GM06990 (cell line): ENCODE measurements at regions not wholly inside any gene's neighbourhood (a gene's known extent, or its start where the extent isn't known, plus 50 kb on each side); places are given as distances from the start of the nearest gene placed in this dataset.

Experiments
- DNase-seq: peaks from one replicate; pipeline ENCODE4 v3.0.0-alpha.2; 2011; ENCODE audit not compliant: insufficient read length; ENCODE audit errors: extremely low read depth
- H3K27me3 ChIP-seq: replicated peaks from 2 replicates; pipeline ENCODE4 v1.6.0; 2011; ENCODE audit warnings: low read length; ENCODE audit not compliant: control insufficient read depth, insufficient read depth
- H3K36me3 ChIP-seq: 2 replicates; pipeline ENCODE4 v1.5.1; 2011; ENCODE audit warnings: low read length; ENCODE audit not compliant: control insufficient read depth, insufficient read depth
- H3K4me3 ChIP-seq: replicated peaks from 2 replicates; pipeline ENCODE4 v1.5.1; 2011; ENCODE audit warnings: low read depth, mild to moderate bottlenecking, control low read depth, low read length
- TF ChIP-seq, protein P1 (sequence below): IDR thresholded peaks from 2 replicates; pipeline ENCODE4 v1.5.1; 2011; ENCODE audit warnings: low read length, control low read depth, mild to moderate bottlenecking, inconsistent platforms; ENCODE audit not compliant: insufficient read depth, poor library complexity, severe bottlenecking

DNA sequence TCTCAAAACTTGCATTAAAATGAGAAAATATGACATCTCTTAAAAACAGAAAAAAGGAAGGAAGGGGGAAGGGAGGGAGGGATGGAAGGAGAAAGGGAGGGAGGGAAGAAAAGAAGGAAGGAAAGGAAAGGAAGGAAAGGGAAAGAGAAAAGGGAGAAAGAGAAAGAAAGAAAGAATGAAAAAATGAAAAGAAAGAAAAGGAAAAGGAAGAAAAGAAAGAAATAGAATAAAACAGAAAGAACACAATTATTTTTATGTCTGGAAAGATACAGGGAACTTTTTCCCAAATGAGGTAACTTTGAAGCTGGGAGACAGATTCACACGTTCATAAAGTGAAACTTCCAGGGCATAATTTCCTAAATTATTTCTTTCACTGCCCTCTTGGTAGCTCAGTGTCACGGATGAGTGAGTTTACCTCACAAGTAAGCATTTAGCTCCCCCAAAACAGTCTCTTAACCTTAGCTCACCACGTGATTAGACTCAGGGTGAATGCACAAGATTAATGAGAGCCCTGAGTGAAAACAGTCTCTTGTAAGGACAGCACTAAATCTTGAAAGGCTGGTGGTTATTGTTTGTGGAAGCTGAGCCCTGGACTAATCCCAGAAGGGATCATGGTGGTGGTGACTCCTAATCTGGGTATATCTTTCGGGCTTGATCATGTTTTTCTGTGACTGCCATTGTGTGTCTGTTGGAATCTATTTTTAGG is 74.1 kb upstream of the HDAC9 start:
- Histone ChIP-seq H3K36me3 (no peaks in the 10 kb centered on the region), H3K27me3 (no peaks in the 10 kb centered on the region), H3K4me3 (no peak overlapping the region)
- peak; percentile 22 for DNase-seq
- TF ChIP-seq, protein P1, sequence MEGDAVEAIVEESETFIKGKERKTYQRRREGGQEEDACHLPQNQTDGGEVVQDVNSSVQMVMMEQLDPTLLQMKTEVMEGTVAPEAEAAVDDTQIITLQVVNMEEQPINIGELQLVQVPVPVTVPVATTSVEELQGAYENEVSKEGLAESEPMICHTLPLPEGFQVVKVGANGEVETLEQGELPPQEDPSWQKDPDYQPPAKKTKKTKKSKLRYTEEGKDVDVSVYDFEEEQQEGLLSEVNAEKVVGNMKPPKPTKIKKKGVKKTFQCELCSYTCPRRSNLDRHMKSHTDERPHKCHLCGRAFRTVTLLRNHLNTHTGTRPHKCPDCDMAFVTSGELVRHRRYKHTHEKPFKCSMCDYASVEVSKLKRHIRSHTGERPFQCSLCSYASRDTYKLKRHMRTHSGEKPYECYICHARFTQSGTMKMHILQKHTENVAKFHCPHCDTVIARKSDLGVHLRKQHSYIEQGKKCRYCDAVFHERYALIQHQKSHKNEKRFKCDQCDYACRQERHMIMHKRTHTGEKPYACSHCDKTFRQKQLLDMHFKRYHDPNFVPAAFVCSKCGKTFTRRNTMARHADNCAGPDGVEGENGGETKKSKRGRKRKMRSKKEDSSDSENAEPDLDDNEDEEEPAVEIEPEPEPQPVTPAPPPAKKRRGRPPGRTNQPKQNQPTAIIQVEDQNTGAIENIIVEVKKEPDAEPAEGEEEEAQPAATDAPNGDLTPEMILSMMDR, result no peak

DNA sequence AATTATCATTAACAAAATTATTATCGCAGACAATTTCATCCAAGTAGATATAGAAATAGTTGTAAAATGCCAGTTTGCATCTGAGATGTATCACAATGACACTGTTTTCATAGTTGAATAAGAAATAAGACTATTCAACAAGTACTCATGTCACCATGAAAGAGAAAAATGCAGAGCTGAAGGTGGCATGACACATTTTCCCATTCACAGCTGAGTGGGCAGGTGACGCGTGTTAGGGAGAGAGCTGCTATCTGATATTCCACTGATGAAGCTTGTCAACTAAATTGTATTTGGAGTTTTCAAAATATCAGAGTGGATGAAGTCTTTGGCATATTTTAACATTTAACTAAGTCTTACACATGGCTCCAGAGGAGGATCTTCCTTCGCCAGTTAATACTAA is 70.3 kb upstream of the HDAC9 start:
- DNase-seq, result no peak
- Histone ChIP-seq H3K27me3 (no peaks in the 10 kb centered on the region), H3K36me3 (no peaks in the 10 kb centered on the region), H3K4me3 (no peak overlapping the region)
- TF ChIP-seq, protein P1, result no peak

DNA sequence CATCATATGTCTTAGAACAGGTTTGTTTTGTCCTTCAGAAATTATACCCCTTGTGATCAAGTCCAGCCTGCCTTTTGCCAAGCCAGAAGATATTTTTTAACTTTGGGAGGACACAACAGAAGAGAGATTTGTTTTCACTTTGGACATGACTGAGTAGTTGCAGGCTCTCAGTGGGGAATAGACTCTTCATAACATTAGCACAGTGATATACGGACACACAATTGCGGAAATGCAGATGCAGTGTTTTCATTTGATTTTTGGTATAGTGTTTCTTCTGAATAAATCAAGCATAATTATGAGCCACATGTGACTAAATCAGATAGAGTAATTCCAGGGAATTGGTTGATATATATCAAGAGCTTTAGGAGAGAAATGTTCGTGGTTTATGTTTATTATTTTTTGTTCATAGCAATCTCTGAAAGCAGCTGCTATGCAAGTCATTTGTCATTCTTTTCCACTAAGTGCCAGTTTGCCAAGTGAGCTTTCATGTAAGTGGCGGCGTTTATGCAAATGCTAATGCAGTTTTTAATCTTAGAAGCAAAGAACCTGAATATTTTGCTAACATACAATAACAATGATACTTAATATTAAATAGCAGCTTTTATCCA is 69.6 kb upstream of the HDAC9 start:
- H3K27me3 ChIP-seq, result no peaks in the 10 kb centered on the region
- no peaks in the 10 kb centered on the region for H3K36me3 ChIP-seq
- DNase-seq, result no peak
- TF ChIP-seq, protein P1, result no peak
- H3K4me3 ChIP-seq, result no peak overlapping the region

- no peak overlapping the region for H3K4me3 ChIP-seq
- H3K27me3 ChIP-seq, result no peaks in the 10 kb centered on the region
- DNase-seq, result no peak
- no peaks in the 10 kb centered on the region for H3K36me3 ChIP-seq
- TF ChIP-seq, protein P1, result no peak
Measured at GRCh38 chr7:18426564-18427226, 68.9 kb upstream of the HDAC9 start.

GRCh38 chr7:18429547-18429946 is 66.0 kb upstream of the HDAC9 start:
- Histone ChIP-seq H3K36me3 (no peaks in the 10 kb centered on the region), H3K4me3 (no peak overlapping the region), H3K27me3 (no peaks in the 10 kb centered on the region)
- DNase-seq, result no peak
- TF ChIP-seq, protein P1, result no peak
